Left lung (tissue), 4 donors: ENCODE measurements at regions not wholly inside any gene's neighbourhood (a gene's known extent, or its start where the extent isn't known, plus 50 kb on each side); places are given as distances from the start of the nearest gene placed in this dataset.

Experiments
- ATAC-seq: fragments of 200-7000 bp; cut with Tn5 transposase; one replicate; pipeline ENCODE4 v1.9.1; 2020; ENCODE audit warnings: moderate library complexity
- DNase-seq, 4 donors: peaks; one replicate each; pipeline ENCODE4 v3.0.0-alpha.2; 2013 to 2020
- H3K27ac ChIP-seq, 2 donors: fragments of 200-600 bp; sonication (generic) in 1 of 2; one replicate each; pipeline versions ENCODE4 v1.5.0 to v1.8.0; 2020 to 2021
- H3K27me3 ChIP-seq, 2 donors: fragments of 200-600 bp; sonication (generic) in 1 of 2; one replicate each; pipeline versions ENCODE4 v1.5.0 to v1.8.0; 2020 to 2021
- H3K36me3 ChIP-seq, 2 donors: fragments of 200-600 bp; sonication (generic) in 1 of 2; one replicate each; pipeline versions ENCODE4 v1.5.0 to v1.8.0; 2020 to 2021
- H3K4me1 ChIP-seq, 2 donors: fragments of 200-600 bp; one replicate each; pipeline ENCODE4 v1.8.0; 2021
- H3K4me3 ChIP-seq, 2 donors: fragments of 200-600 bp; sonication (generic) in 1 of 2; one replicate each; pipeline versions ENCODE4 v1.5.0 to v1.8.0; 2020 to 2021; ENCODE audit warnings: mild to moderate bottlenecking in 1 of 2
- H3K9me3 ChIP-seq, 2 donors: fragments of 200-600 bp; sonication (generic) in 1 of 2; one replicate each; pipeline versions ENCODE4 v1.5.0 to v1.8.0; 2020 to 2021
- CTCF ChIP-seq, 2 donors: fragments of 200-600 bp; sonication (generic) in 1 of 2; IDR thresholded peaks; one replicate each; pipeline versions ENCODE4 v1.5.0 to v1.8.0; 2021; ENCODE audit warnings: antibody characterized with exemption in 2 of 2
- intact Hi-C, 2 donors: fragments of 100-400 bp; cut with DNase I; formaldehyde crosslinking; loops; one replicate each; pipeline versions ENCODE4 v1.11.2 to v1.14.2; 2022
- donor health status: DM: no; HTN: yes; CAD: no.
- donor health status: DM: no; HTN: no; CAD: no.

DNA sequence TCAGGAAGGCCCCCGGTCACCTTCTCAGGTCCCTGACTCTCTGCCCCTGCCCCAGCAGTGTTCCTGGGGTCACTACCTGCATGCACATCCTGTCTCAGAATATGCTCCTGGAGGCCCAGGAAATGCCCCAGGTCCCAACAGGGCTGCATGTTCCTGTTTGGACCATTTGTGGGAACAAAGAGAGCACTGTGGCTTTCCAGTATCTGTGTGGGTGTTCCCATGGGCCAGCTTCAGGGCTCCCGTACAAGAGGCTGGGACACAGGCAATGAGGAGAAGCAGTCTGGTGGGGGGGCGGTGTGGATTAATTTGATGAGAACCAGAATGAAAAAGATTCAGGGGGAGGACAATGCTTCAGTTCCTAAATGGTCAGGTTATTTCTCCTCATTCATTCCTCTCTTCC lies 61.5 kb upstream of the GGTLC1 start:
- no peak overlapping the region for H3K27ac ChIP-seq
- H3K4me3 ChIP-seq, result no peak overlapping the region
- ATAC-seq (no peak), DNase-seq (no peak)
- no peaks in the 10 kb centered on the region for H3K27me3 ChIP-seq
- no peaks in the 10 kb centered on the region for H3K36me3 ChIP-seq
- intact Hi-C loops, result no loop called here
- no peaks in the 10 kb centered on the region for H3K4me1 ChIP-seq
- no peak for TF ChIP-seq CTCF (IDR thresholded peaks at IDR 0.05)
- no peaks in the 10 kb centered on the region for H3K9me3 ChIP-seq

GRCh38 chr20:24049081-24049480 lies 60.5 kb upstream of the GGTLC1 start:
- H3K27ac ChIP-seq, result no peak overlapping the region
- H3K36me3 ChIP-seq, result no peaks in the 10 kb centered on the region
- ATAC-seq (peak; percentile 21), DNase-seq (no peak)
- no peaks in the 10 kb centered on the region for H3K9me3 ChIP-seq
- no peaks in the 10 kb centered on the region for H3K27me3 ChIP-seq
- TF ChIP-seq CTCF (IDR thresholded peaks at IDR 0.05), result no peak
- H3K4me3 ChIP-seq, result no peak overlapping the region
- intact Hi-C loops, result no loop called here
- H3K4me1 ChIP-seq, result no peaks in the 10 kb centered on the region

- Histone ChIP-seq H3K27ac (no peak overlapping the region), H3K27me3 (no peaks in the 10 kb centered on the region), H3K4me3 (no peak overlapping the region), H3K36me3 (no peaks in the 10 kb centered on the region), H3K9me3 (no peaks in the 10 kb centered on the region), H3K4me1 (no peaks in the 10 kb centered on the region)
- no peak for TF ChIP-seq CTCF (IDR thresholded peaks at IDR 0.05)
- intact Hi-C loops, result no loop called here
- peak; percentile 87 for ATAC-seq
- peak in 3 of 4 donors; percentile 14 to 51 (median 49) for DNase-seq
Measured at GRCh38 chr20:24048024-24048611, 59.5 kb upstream of the GGTLC1 start.

GRCh38 chr20:24046888-24047287 lies 58.3 kb upstream of the GGTLC1 start:
- no peak overlapping the region for H3K27ac ChIP-seq
- no peak for DNase-seq
- no peak overlapping the region for H3K4me3 ChIP-seq
- no peaks in the 10 kb centered on the region for H3K9me3 ChIP-seq
- H3K27me3 ChIP-seq, result no peaks in the 10 kb centered on the region
- TF ChIP-seq CTCF (IDR thresholded peaks at IDR 0.05), result no peak
- ATAC-seq, result no peak
- no peaks in the 10 kb centered on the region for H3K36me3 ChIP-seq
- no peaks in the 10 kb centered on the region for H3K4me1 ChIP-seq
- intact Hi-C loops, result no loop called here

DNA sequence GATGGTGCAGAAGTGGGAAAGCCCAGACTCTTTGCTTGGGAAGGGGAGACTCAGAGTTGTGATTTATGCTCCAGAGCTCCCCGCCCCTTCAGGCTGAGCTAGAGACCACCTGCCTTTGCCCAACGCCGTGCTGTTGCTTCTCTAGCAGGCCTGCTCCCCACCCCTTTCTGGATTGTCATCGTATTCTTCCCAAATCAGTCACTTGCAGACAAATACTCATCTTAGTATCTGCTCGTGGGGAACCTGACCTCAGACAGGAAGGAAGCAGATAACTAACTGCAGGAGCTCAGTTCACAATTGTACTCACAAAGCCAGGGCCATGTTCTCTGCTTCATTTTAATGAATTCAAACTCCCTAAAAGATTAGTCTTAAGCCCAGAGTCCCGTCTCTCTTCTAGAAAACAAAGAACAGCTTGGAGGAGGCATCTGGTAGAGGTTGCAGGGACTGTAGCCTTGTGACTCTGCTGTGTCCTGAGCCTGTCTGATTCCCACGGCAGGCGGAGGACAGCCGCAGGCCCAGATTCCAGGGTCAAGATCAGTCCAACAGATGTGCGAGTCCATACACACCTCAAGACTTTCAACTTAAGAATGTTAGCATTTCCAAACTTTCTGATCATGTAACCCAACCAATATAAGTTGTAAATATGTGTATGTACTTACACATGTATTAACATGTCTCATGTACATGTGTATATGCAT lies 57.2 kb upstream of the GGTLC1 start:
- intact Hi-C loops, result no loop called here
- no peak for TF ChIP-seq CTCF (IDR thresholded peaks at IDR 0.05)
- Histone ChIP-seq H3K4me3 (no peak overlapping the region), H3K27ac (no peak overlapping the region), H3K4me1 (no peaks in the 10 kb centered on the region), H3K36me3 (no peaks in the 10 kb centered on the region), H3K9me3 (no peaks in the 10 kb centered on the region), H3K27me3 (no peaks in the 10 kb centered on the region)
- DNase-seq (no peak), ATAC-seq (no peak)
